ENCODE measurements at regions not wholly inside any gene's neighbourhood (a gene's known extent, or its start where the extent isn't known, plus 50 kb on each side); places are given as distances from the start of the nearest gene placed in this dataset.

DNA sequence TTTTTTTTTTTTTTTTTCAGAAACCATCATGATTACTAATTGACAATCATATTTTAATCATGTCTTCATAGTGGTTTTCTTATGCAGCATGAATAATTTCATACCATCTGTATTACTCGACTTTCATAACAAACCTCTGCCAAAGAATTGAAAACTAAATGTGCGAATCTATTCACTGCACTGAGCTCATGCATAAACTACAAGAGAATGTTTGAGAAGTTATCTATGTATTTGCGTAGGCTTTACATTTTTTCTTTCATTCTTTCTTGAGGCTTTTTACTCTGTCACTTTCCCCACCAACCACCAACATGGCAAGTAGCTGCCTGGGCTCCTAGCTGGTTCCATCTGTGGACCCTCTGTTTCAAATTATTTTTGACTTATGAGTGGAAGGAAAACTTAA is 1761.0 kb downstream of the STIM2 start:
- TF ChIP-seq, protein P1, sequence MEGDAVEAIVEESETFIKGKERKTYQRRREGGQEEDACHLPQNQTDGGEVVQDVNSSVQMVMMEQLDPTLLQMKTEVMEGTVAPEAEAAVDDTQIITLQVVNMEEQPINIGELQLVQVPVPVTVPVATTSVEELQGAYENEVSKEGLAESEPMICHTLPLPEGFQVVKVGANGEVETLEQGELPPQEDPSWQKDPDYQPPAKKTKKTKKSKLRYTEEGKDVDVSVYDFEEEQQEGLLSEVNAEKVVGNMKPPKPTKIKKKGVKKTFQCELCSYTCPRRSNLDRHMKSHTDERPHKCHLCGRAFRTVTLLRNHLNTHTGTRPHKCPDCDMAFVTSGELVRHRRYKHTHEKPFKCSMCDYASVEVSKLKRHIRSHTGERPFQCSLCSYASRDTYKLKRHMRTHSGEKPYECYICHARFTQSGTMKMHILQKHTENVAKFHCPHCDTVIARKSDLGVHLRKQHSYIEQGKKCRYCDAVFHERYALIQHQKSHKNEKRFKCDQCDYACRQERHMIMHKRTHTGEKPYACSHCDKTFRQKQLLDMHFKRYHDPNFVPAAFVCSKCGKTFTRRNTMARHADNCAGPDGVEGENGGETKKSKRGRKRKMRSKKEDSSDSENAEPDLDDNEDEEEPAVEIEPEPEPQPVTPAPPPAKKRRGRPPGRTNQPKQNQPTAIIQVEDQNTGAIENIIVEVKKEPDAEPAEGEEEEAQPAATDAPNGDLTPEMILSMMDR (IDR thresholded peaks at IDR 0.05; ENCODE audit: insufficient read depth, low read length), result no peak
- DNase-seq (ENCODE audit: low read depth), result peak; percentile 1
- no peak overlapping the region for H3K4me3 ChIP-seq (ENCODE audit: low read depth, low read length)

DNA sequence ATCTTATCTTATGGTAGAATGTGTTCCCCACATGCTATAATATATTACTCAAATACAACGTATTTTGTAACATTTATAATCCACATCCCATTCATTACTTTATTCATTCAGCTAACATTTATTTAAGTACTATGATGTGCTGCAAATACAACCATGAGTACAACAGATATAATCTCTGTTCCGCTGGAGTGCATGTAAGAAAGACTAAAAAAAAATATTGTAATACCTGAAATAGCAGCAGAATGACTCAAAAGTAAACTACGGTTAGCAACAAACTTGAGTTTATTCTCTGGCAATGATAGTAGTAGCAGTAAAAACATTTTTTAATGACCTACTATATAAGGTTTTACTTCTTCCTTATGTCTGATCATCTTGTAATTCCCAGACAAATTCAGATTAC is 1776.3 kb downstream of the STIM2 start:
- no peak overlapping the region for H3K4me3 ChIP-seq (ENCODE audit: low read depth, low read length)
- TF ChIP-seq, protein P1 (IDR thresholded peaks at IDR 0.05; ENCODE audit: insufficient read depth, low read length), result no peak
- no peak for DNase-seq (ENCODE audit: low read depth)

DNA sequence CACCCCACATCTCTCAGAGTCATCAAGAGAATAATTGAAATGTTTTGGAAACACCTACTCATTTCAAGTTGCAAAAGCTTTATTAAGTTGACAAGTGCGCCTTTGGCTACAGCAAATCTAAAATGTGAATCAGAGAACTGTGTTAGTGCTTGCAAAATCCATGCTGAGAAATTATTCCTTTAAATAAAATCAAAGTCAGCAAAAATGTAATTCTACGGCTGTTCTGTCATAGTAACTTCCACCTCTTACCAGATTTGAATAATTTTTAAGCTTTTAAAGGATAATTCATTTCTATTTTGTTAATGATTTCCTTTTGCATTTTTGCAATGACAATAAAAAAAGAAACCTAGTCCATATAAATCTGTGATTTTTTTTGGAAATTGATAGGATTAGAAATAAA is 1779.1 kb downstream of the STIM2 start:
- TF ChIP-seq, protein P1 (IDR thresholded peaks at IDR 0.05; ENCODE audit: insufficient read depth, low read length), result no peak
- DNase-seq (ENCODE audit: low read depth), result no peak
- no peak overlapping the region for H3K4me3 ChIP-seq (ENCODE audit: low read depth, low read length)

DNA sequence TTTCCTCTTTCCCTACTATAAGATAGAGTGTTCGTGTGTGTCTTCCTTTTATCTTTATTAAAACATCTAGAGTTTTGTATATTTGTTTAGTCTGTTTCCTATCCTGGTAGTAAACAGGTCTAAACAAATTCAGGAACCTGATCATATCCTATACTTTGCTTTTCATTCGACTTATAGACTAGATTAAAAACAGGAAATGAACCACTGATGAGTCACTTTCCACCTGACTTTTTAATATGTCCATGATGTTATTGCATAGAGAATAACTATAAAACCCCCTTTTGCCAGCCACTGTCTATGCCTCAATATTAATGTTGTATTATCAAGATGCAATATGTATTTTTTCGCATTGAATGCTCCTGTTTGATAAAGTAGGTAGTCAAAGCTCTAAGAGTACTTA is 1794.0 kb downstream of the STIM2 start:
- TF ChIP-seq, protein P1 (IDR thresholded peaks at IDR 0.05; ENCODE audit: insufficient read depth, low read length), result no peak
- H3K4me3 ChIP-seq (ENCODE audit: low read depth, low read length), result no peak overlapping the region
- DNase-seq (ENCODE audit: low read depth), result no peak

DNA sequence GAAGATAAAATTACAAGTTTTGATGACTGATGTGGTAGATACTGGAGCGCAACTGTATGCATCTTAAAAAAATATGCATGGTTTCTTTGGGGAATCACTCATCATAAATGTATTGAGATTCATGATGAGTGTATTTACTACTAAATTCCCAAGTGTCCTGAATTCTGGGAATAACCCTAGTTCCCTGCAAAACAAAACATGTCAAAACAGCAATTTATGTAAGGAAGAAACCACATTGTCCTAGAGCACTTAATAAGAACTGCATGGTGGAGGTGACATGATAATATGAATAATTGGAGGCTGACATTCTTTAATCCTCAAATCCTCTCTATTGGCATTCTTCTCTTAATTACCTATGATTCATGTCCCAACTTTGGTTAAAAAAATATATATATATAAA is 1804.7 kb downstream of the STIM2 start:
- TF ChIP-seq, protein P1 (IDR thresholded peaks at IDR 0.05; ENCODE audit: insufficient read depth, low read length), result no peak
- no peak overlapping the region for H3K4me3 ChIP-seq (ENCODE audit: low read depth, low read length)
- no peak for DNase-seq (ENCODE audit: low read depth)

DNA sequence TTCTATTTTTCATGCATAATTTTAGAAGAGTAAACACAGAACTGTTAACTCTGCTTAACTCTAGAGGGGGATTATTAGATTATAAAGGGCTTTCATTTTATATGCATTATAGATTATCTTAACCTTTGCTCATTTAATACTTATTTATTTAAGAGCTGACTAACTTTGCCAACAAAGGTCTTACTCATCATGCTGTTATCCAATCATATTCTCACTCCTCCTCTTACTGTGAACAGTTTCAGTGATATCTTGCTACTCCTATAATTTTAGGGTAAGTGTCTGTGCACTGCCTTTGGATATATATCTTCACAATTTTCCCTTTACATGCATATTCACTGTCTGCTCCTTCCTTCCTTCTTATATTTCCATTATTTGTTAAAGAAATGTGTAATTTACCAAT is 1814.9 kb downstream of the STIM2 start:
- no peak overlapping the region for H3K4me3 ChIP-seq (ENCODE audit: low read depth, low read length)
- peak; percentile 23 for DNase-seq (ENCODE audit: low read depth)
- TF ChIP-seq, protein P1 (IDR thresholded peaks at IDR 0.05; ENCODE audit: insufficient read depth, low read length), result no peak

DNA sequence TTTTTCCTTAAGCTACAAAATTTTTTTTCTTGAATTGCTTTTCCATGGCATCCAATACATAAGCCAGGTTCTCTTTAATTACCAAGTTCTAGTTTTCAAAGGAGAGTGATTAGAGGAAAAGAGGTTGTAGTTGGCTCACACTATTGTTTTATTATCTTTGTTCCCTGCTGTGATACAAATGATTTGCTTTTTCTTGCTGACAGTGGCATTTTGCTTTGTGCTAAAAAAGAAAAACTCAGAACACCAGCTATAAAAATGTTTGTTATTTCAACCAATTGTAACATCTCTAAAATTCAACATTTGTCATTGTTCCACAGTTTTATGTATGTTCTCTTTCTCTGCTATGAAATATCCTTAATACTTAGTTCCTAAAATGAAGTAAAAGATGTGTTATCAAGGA is 1817.2 kb downstream of the STIM2 start:
- TF ChIP-seq, protein P1 (IDR thresholded peaks at IDR 0.05; ENCODE audit: insufficient read depth, low read length), result no peak
- DNase-seq (ENCODE audit: low read depth), result no peak
- H3K4me3 ChIP-seq (ENCODE audit: low read depth, low read length), result no peak overlapping the region

All from fibroblast of the aortic adventitia (primary cell).